Activated CD4-positive, CD25-positive, alpha-beta regulatory T cell treated with anti-CD3 and anti-CD28 coated beads, Interleukin-2, amount 50 U/mL, for 24 hours (primary cell): ENCODE measurements at regions not wholly inside any gene's neighbourhood (a gene's known extent, or its start where the extent isn't known, plus 50 kb on each side); places are given as distances from the start of the nearest gene placed in this dataset.
"Not testable (repeated sequence)": the region's sequence is repeated elsewhere in the genome, so short reads cannot be mapped to it uniquely, and the experiment has no call there.

Experiments used
- ATAC-seq, 2 donors: fragments of 150-1000 bp; cut with Tn5 transposase; one replicate each; pipeline ENCODE4 v1.10.0; 2021; ENCODE audit warnings: mild to moderate bottlenecking in 1 of 2, moderate library complexity in 1 of 2

- not testable (repeated sequence) for ATAC-seq
These were observed 64.4 kb downstream of the KLRB1 start for GRCh38 chr12:9543341-9543740.

DNA sequence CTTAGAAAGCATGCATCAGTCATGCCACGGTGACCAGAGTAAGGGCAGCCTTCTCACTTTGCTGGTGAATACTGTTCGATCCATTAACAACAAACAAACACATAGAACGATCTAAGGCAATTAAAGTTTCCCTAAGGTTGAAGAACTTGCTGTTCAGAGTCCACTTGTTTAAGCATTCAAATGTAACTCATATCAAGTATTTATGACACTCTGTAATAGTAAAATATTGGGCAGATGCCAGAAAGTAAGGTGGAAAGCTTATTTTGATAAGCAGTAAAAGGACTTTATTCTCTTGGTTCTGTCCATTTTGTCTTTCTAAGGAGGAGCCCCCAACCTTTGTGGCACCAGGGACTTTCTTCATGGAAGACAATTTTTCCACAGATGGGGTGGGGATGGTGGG lies 64.9 kb downstream of the KLRB1 start:
- ATAC-seq, result not testable (repeated sequence)

- ATAC-seq, result not testable (repeated sequence)
These were observed 91.8 kb downstream of the KLRB1 start for GRCh38 chr12:9515925-9516324.

GRCh38 chr12:9512695-9513094 lies 95.0 kb downstream of the KLRB1 start:
- ATAC-seq, result not testable (repeated sequence)

DNA sequence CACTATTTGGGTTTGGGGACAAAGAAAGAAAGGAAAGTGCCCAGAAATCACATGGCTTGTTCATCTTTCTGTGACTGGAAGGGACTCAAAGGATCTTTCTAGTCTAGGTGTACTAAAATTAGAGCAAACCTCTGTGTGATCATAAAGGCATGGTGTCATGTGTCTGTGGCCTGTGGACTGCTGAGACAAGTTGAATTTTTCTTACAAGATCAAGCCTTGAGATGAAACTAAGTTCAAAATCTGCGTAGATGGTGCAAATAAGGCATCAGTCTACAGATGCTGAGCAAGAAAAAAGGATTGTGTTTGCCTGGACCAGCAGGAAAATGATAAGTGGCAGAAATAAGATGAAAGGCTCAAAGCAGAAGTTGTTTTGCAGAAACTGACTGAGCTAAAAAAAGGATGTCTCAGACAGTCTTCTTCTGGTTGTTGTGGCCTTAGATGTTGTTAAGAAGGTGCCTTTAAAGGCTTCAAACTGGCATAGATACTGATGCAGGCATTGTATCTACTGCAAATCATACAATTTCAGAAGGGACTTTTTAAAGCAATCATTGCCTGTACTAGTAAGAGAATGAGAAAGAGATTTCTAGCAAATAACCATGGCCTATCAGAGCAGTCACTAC lies 97.2 kb downstream of the KLRB1 start:
- not testable (repeated sequence) for ATAC-seq

- ATAC-seq, result no peak
These were observed 98.1 kb downstream of the KLRB1 start for GRCh38 chr12:9509464-9510161.

DNA sequence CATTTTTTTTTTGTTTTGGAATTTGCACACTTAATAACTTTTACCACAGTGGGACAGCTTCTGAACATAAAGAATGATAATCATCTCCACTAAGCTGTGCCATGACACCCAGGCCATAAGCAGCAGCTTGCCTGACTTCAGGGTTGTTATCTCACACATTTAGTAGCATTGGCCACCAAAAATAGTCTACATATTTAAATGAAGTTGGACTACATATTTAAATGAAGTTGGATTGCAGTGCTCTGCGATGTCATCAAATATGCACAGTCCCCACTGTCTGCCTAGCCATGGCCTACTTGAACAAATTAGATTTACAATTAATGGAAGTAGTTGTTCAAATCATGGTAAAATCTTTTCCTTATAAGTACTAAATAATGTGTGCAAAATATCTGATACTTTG lies 101.0 kb downstream of the KLRB1 start:
- no peak for ATAC-seq

DNA sequence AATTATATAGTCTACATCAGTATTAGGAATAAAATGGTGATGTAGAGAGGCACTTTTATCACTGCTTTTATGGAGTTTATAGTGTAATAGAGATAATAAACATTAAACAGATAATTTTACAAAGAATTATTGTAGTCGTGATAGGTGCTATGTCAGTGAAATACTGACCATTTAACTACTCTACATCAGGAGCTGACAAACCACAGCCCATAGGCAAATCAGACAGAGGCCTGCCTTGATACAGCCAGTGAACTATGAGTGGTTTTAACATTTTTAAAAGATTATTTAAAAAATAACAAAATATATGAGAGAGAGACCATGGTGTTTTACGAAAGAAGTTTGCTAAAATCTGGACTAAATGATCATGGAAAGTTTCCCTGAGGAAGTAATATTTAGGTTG lies 104.3 kb downstream of the KLRB1 start:
- not testable (repeated sequence) for ATAC-seq

- not testable (repeated sequence) for ATAC-seq
These were observed 104.9 kb downstream of the KLRB1 start for GRCh38 chr12:9502845-9503244.

DNA sequence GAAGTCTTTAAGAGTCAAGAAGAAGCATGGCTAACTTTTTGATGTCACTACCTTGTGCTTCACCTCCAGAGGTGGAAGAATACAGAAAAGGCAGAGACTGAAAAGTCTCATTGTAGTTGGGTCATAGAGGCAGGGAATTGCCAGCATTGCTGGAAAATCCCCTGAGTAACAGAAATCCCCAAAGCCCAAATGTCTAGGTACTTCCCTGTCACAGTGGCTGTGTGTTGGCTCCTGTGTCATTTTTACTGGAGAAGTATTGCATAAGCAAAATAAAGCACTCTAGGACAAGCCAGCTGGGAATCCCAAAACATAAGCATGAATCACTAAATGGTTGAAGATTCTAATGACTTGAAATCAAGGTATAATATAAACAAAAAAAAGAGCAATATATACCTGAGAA lies 114.4 kb downstream of the KLRB1 start:
- ATAC-seq, result not testable (repeated sequence)

DNA sequence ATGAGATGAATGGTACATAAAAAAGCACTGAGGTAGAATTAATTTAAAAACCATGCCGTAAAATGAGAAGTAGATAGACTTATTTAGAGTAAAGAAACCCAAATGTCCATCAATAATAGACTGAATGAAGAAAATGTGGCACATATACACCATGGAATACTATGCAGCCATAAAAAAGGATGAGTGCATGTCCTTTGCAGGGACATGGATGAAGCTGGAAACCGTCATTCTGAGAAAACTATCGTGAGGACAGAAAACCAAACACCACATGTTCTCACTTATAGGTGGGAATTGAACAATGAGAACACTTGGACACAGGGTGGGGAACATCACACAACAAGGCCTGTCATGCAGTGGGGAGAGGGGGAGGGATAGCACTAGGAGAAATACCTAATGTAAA lies 126.4 kb downstream of the KLRB1 start:
- not testable (repeated sequence) for ATAC-seq

DNA sequence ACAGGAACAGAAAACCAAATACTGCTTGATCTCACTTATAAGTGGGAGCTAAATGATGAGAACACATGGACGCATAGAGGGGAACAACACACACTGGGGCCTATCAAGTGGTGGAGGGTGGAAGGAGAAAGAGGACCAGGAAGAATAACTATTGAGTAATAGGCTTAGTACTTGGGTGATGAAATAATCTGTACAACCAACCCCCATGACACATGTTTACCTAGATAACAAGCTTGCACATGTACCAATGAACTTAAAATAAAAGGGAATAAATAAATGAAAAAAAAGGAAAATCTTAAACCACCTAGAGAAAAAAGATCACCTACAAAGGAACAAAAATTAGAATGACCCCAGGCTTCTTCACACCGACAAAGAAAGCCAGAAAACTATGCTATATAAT lies 133.5 kb downstream of the KLRB1 start:
- ATAC-seq, result not testable (repeated sequence)

GRCh38 chr12:9473638-9474037 lies 134.1 kb downstream of the KLRB1 start:
- not testable (repeated sequence) for ATAC-seq

DNA sequence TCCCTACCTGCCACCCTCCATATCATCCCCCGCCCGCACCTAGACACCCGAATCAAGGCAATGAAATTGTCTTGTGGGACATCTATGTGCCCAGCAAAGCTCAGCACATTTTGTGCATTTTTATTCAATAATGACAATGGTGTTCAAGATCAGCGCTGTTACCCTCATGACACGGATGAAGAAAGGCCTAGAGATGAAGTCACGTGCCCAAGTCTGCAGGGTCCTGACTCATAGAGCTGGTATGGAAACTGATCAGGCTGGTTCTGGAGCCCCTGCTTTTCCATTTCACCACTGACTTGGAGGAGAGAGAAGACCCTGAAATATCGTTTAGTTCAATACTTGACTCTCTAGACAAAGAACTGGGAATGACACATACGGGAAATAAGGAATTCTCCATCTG lies 136.2 kb downstream of the KLRB1 start:
- ATAC-seq, result not testable (repeated sequence)

GRCh38 chr12:9470367-9470766 lies 137.3 kb downstream of the KLRB1 start:
- peak; percentile 55 to 56 for ATAC-seq

- peak; percentile 82 to 84 for ATAC-seq
These were observed 137.8 kb downstream of the KLRB1 start for GRCh38 chr12:9469956-9470355.

GRCh38 chr12:9469463-9469862 lies 138.3 kb downstream of the KLRB1 start:
- not testable (repeated sequence) for ATAC-seq

DNA sequence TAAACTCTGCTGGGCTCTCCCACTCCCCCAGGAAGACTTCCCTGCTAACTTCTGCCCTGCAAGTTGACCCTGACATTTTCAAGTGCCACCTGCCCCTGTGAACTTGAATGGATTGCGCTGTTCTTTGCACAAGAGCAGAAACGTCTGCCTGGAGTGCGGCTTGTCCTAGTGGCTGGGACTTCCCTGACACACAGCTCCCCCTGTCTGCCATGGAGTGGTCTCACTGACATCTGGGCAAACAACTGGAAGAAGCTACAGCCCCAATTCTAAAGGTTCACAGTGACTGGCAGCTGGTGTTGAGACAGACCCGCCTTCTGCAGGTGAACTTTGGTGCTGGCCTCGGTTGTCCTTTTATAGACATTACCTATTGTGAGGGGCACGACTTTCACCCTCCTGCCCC lies 138.7 kb downstream of the KLRB1 start:
- not testable (repeated sequence) for ATAC-seq

- ATAC-seq, result not testable (repeated sequence)
These were observed 139.6 kb downstream of the KLRB1 start for GRCh38 chr12:9468144-9468543.

DNA sequence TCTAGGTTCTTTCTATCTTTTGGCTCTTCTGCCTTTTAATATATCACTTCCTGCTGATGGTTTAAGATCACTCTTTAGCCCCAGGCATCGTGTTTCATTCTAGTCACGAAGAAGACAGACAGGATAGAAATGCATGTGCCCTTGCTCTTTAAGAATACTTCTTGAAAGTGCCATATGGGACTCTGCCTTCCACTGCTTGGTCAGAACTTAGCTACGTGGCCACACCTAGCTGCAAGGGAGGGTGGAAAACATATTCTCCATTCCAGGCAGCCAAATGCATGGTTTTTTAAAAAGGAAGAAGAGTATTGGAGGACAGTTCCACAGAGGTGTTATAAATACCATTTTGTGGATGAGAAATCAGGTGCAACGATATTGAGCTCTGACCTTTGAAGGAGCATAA lies 143.3 kb downstream of the KLRB1 start:
- ATAC-seq, result no peak

DNA sequence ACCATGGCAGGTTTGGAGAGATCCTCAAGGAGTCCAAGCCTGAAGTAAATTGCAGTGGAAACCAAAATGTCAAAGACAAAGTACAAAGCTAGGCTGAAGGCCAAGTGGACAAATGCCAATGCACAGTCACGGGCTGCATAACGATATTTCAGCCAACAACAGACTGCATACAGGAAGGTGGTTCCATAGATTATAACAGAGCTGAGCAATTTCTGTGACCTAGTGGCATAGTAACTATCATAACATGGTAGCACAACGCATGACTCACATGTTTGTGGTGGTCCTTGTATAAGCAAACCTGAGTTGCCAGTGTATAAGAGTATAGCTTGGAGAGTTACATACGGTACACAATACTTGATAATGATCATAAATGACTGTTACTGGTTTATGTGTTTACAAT lies 152.2 kb downstream of the KLRB1 start:
- ATAC-seq, result peak in 1 of 2 donors; percentile 38

DNA sequence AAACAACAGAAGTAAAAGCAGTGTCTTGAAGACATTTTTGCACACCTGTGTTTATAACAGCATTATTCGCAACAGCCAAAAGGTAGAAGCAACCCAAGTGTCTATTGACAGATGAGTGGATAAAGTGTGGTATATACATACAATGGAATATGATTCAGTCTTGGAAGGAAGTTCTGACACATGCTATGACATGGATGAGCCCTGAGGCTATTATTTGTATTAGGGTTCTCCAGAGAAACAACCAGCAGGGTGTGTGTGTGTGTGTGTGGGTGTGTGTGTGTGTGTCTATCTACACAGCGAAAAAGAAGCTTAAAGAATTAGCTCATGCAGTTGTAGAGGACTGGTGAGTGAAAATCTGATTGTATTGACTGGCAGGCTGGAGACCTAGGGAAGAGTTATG lies 153.7 kb downstream of the KLRB1 start:
- ATAC-seq, result not testable (repeated sequence)

DNA sequence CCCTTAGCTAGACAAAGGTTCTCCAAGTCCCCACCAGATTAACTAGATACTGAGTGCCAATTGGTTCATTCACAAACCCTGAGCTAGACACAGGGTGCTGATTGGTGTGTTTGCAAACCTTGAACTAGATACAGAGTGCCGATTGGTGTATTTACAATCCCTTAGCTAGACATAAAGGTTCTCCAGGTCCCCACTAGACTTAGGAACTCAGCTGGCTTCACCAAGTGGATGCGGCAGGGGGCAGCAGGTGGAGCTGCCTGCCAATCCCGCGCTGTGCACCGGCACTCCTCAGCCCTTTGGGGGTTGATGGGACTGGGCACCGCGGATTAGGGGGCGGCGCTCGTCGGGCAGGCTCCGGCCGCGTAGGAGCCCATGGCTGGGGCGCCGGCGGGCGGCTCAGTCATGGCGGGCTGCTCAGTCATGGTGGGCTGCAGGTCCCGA lies 157.6 kb downstream of the KLRB1 start:
- not testable (repeated sequence) for ATAC-seq

DNA sequence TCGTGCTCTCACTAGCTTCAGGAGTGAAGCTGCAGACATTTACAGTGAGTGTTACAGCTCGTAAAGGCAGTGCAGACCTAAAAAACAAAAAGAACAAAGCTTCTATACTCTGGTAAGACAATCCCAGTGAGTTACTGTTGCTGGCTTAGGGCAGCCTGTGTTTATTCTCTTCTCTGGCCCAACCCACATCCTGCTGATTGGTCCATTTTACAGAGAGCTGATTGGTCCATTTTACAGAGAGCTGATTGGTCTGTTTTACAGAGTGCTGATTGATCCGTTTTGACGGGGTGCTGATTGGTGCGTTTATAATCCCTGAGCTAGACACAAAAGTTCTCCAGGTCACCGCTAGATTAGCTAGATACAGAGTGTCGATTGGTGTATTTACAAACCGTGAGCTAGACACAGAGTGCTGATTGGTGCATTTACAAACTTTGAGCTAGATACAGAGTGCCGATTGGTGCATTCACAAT lies 158.0 kb downstream of the KLRB1 start:
- not testable (repeated sequence) for ATAC-seq
